HG02798 (cell line): ENCODE measurements at regions not wholly inside any gene's neighbourhood (a gene's known extent, or its start where the extent isn't known, plus 50 kb on each side); places are given as distances from the start of the nearest gene placed in this dataset.

ENCODE experiments used
- ATAC-seq: cut with Tn5 transposase; IDR thresholded peaks from one replicate; pipeline ENCODE4 v1.9.1; 2021; ENCODE audit warnings: mild to moderate bottlenecking; ENCODE audit not compliant: unreplicated experiment, poor library complexity

- ATAC-seq: no peak
Measured at GRCh38 chr9:106387965-106388364, 475.0 kb upstream of the ZNF462 start.

- ATAC-seq: no peak
Measured at GRCh38 chr9:106393226-106393625, 469.7 kb upstream of the ZNF462 start.

- ATAC-seq: no peak
Measured at GRCh38 chr9:106400170-106400569, 462.8 kb upstream of the ZNF462 start.

GRCh38 chr9:106400950-106401349, 462.0 kb upstream of the ZNF462 start:
- ATAC-seq: no peak

GRCh38 chr9:106403081-106403480, 459.9 kb upstream of the ZNF462 start:
- no peak for ATAC-seq

- ATAC-seq: no peak
Measured at GRCh38 chr9:106404137-106404536, 458.8 kb upstream of the ZNF462 start.

GRCh38 chr9:106405871-106406435, 457.0 kb upstream of the ZNF462 start:
- no peak for ATAC-seq

GRCh38 chr9:106414042-106414441, 448.9 kb upstream of the ZNF462 start:
- no peak for ATAC-seq

GRCh38 chr9:106417685-106418084, 445.3 kb upstream of the ZNF462 start:
- ATAC-seq: peak; percentile 45

- ATAC-seq: no peak
Measured at GRCh38 chr9:106419829-106420228, 443.1 kb upstream of the ZNF462 start.

- peak; percentile 71 for ATAC-seq
Measured at GRCh38 chr9:106420511-106420944, 442.4 kb upstream of the ZNF462 start.

GRCh38 chr9:106421772-106422171, 441.2 kb upstream of the ZNF462 start:
- ATAC-seq: peak; percentile 44

- no peak for ATAC-seq
Measured at GRCh38 chr9:106423575-106423974, 439.4 kb upstream of the ZNF462 start.

- no peak for ATAC-seq
Measured at GRCh38 chr9:106432631-106433030, 430.3 kb upstream of the ZNF462 start.

GRCh38 chr9:106438928-106439327, 424.0 kb upstream of the ZNF462 start:
- no peak for ATAC-seq

- no peak for ATAC-seq
Measured at GRCh38 chr9:106441283-106441682, 421.7 kb upstream of the ZNF462 start.

GRCh38 chr9:106443520-106443919, 419.4 kb upstream of the ZNF462 start:
- ATAC-seq: no peak

- no peak for ATAC-seq
Measured at GRCh38 chr9:106445107-106445506, 417.9 kb upstream of the ZNF462 start.

GRCh38 chr9:106449336-106449927, 413.5 kb upstream of the ZNF462 start:
- no peak for ATAC-seq

- no peak for ATAC-seq
Measured at GRCh38 chr9:106450549-106450948, 412.4 kb upstream of the ZNF462 start.

- no peak for ATAC-seq
Measured at GRCh38 chr9:106451223-106451622, 411.7 kb upstream of the ZNF462 start.

GRCh38 chr9:106456581-106456980, 406.4 kb upstream of the ZNF462 start:
- no peak for ATAC-seq
